HepG2 (cell line): ENCODE measurements at regions not wholly inside any gene's neighbourhood (a gene's known extent, or its start where the extent isn't known, plus 50 kb on each side); places are given as distances from the start of the nearest gene placed in this dataset.

Source experiments
- ATAC-seq: fragments of 200-7000 bp; cut with Tn5 transposase; 3 replicates; pipeline ENCODE4 v1.9.1; 2020; ENCODE audit warnings: mild to moderate bottlenecking, moderate library complexity
- BruUV-seq: library from RNA; stranded (reverse); fragments of 400-500 nt; replicated peaks from 2 replicates; lab custom pipeline; 2021; lab: Mats Ljungman, UMichigan
- CTCF ChIA-PET: fragments of 300-600 bp; formaldehyde crosslinking; extraction: SDS; loops from one replicate; lab custom pipeline; 2021; ENCODE audit warnings: low total read pairs, inconsistent platforms, low intra/inter-chr PET ratio; lab: Yijun Ruan, JAX
- POLR2A ChIA-PET: fragments of 350-600 bp; sonication (Branson Sonifier 250); formaldehyde crosslinking; loops from one replicate; lab custom pipeline; 2020; ENCODE audit warnings: antibody characterized with exemption, inconsistent platforms; lab: Yijun Ruan, JAX
- DNase-seq: peaks from one replicate; pipeline ENCODE4 v3.0.0-alpha.2; 2015; ENCODE audit warnings: low spot score
- FAIRE-seq: peaks from 3 replicates; lab custom pipeline; 2011; peaks lifted over from hg19 to GRCh38; lab: Jason Lieb, UNC
- H2AFZ ChIP-seq: one replicate; pipeline ENCODE4 v1.6.1; 2011; ENCODE audit warnings: low read length, inconsistent platforms
- H3K27ac ChIP-seq: fragments of 300-600 bp; 3 replicates; pipeline ENCODE4 v1.8.0; 2011; ENCODE audit warnings: mixed run types, mild to moderate bottlenecking, mixed read lengths, low read length, inconsistent platforms; ENCODE audit not compliant: insufficient read depth; ENCODE audit errors: extremely low read length
- H3K27me3 ChIP-seq, 2 experiments: fragments of 200-600 bp in 1 of 2; 2 replicates in 1 of 2; 3 replicates in 1 of 2; pipeline versions ENCODE4 v1.6.0 to v1.8.0; 2011; ENCODE audit warnings: low read length in 2 of 2, mild to moderate bottlenecking in 2 of 2, moderate library complexity in 2 of 2, inconsistent platforms in 1 of 2; ENCODE audit not compliant: insufficient read depth in 2 of 2, control insufficient read depth in 1 of 2
- H3K36me3 ChIP-seq, 2 experiments: fragments of 200-600 bp in 1 of 2; replicated peaks in 1 of 2; 2 replicates in 1 of 2; 3 replicates in 1 of 2; pipeline versions ENCODE4 v1.5.1 to v1.8.0; 2011; ENCODE audit warnings: low read length in 2 of 2, inconsistent platforms in 1 of 2; ENCODE audit not compliant: insufficient read depth in 2 of 2, control insufficient read depth in 1 of 2
- H3K4me1 ChIP-seq: 2 replicates; pipeline ENCODE4 v1.5.1; 2012; ENCODE audit warnings: low read length, inconsistent platforms; ENCODE audit not compliant: insufficient read depth
- H3K4me2 ChIP-seq: 2 replicates; pipeline ENCODE4 v1.6.0; 2011; ENCODE audit warnings: low read depth, low read length, inconsistent platforms
- H3K4me3 ChIP-seq, 3 experiments: fragments of 200-600 bp in 1 of 3; sonication (generic), shearing (Covaris generic) in 1 of 3; replicated peaks in 1 of 3; 2 replicates each; pipeline ENCODE4 v1.5.1; 2011 to 2016; ENCODE audit warnings: low read length in 3 of 3, inconsistent platforms in 2 of 3, low read depth in 2 of 3, mild to moderate bottlenecking in 2 of 3, control low read depth in 1 of 3, mixed read lengths in 1 of 3; ENCODE audit not compliant: insufficient read depth in 1 of 3
- H3K79me2 ChIP-seq: one replicate; pipeline ENCODE4 v1.6.1; 2011; ENCODE audit warnings: low read length, inconsistent platforms; ENCODE audit not compliant: insufficient read depth
- H3K9ac ChIP-seq: 2 replicates; pipeline ENCODE4 v1.6.0; 2011; ENCODE audit warnings: mild to moderate bottlenecking, low read depth, low read length, inconsistent platforms; ENCODE audit not compliant: insufficient read depth
- H3K9me3 ChIP-seq: 2 replicates; pipeline ENCODE4 v1.5.1; 2012; ENCODE audit warnings: mild to moderate bottlenecking, low read length
- H4K20me1 ChIP-seq: 2 replicates; pipeline ENCODE4 v1.6.0; 2011; ENCODE audit warnings: inconsistent platforms, mild to moderate bottlenecking, low read length, moderate library complexity; ENCODE audit not compliant: insufficient read depth
- SRF ChIP-seq: IDR thresholded peaks from 2 replicates; pipeline ENCODE4 v1.6.1; 2011; ENCODE audit warnings: mild to moderate bottlenecking, low read depth, low read length, moderate library complexity
- TBP ChIP-seq: sonication (generic); formaldehyde crosslinking; IDR thresholded peaks from 2 replicates; pipeline ENCODE4 v1.5.0; 2020; ENCODE audit warnings: missing genetic modification reagents
- ZNF24 ChIP-seq: fragments of 450-650 bp; IDR thresholded peaks from 2 replicates; pipeline ENCODE4 v1.6.1; 2017; ENCODE audit warnings: antibody characterized with exemption, mild to moderate bottlenecking
- ZNF724P ChIP-seq: sonication (generic); formaldehyde crosslinking; IDR thresholded peaks from 2 replicates; pipeline ENCODE4 v1.8.0; 2022; ENCODE audit warnings: missing genetic modification reagents, borderline replicate concordance
- WGBS: methylation state at CpG from one replicate; pipeline ENCODE4 v1.1.6; 2017; ENCODE audit warnings: low lambda C conversion rate; 5-methylcytosine and 5-hydroxymethylcytosine counted together
- in situ Hi-C: cut with HindIII; loops from 2 replicates; pipeline ENCODE4 v1.10.0; 2017; ENCODE audit warnings: low pct_unique_long_range_greater_than_20kb; ENCODE audit not compliant: extremely low pct_ligation_motif_present
- intact Hi-C: fragments of 100-400 bp; cut with micrococcal nuclease; formaldehyde crosslinking; loops from one replicate; pipeline ENCODE4 v1.10.0; 2022; ENCODE audit not compliant: unreplicated experiment
- TF ChIP-seq, protein P1 (sequence below), 2 experiments: fragments of 450-650 bp in 1 of 2; sonication (generic) in 1 of 2; formaldehyde crosslinking in 1 of 2; IDR thresholded peaks; 2 replicates each; pipeline versions ENCODE4 v1.6.1 to v1.8.0; 2016 to 2022; ENCODE audit warnings: antibody characterized with exemption in 1 of 2, mild to moderate bottlenecking in 1 of 2, missing genetic modification reagents in 1 of 2
- TF ChIP-seq, protein P2 (sequence below): IDR thresholded peaks from 2 replicates; pipeline ENCODE4 v1.6.1; 2016; ENCODE audit warnings: low read depth, missing genetic modification reagents, missing compliant biosample characterization
- TF ChIP-seq, protein P3 (sequence below): sonication (generic); formaldehyde crosslinking; IDR thresholded peaks from 2 replicates; pipeline ENCODE4 v1.4.0; 2020; ENCODE audit warnings: mild to moderate bottlenecking, missing genetic modification reagents

DNA sequence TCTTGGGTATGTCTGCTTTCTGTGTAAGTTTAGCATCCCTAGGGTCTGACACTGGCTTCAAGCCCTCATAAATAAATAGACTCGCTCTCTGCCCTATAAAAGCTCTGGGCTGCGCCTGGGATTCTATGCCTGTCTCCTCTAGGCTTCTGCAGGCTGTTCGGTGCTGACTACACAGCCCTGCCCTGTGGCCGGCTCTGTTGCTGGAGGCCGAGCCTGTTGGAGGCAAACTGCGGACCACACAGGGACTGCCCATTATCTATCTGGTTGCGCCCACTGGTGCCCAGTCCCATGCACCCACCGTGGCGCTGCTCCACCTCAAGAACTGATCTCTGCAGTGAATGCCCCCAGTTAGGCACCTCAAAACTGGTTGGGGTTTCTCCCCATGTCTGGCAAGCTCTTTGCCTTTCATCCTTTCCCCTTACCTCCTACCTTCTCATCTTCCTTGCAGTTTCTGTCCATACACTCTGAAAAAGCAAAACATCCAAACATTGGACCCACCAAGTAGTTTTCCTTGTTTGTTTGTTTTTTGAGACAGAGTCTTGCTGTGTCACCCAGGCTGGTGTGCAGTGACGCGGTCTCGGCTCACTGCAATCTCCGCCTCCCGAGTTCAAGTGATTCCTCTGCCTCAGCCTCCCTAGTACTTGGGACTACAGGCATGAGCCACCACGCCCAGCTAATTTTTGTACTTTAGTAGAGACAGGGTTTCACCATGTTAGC is 207.2 kb downstream of the ERCC6L2 start:
- 66% methylated on average over 7 of the region's 15 CpGs for WGBS
- TF ChIP-seq TBP (CRISPR knock-in tag) = no peak
- TF ChIP-seq, protein P1, sequence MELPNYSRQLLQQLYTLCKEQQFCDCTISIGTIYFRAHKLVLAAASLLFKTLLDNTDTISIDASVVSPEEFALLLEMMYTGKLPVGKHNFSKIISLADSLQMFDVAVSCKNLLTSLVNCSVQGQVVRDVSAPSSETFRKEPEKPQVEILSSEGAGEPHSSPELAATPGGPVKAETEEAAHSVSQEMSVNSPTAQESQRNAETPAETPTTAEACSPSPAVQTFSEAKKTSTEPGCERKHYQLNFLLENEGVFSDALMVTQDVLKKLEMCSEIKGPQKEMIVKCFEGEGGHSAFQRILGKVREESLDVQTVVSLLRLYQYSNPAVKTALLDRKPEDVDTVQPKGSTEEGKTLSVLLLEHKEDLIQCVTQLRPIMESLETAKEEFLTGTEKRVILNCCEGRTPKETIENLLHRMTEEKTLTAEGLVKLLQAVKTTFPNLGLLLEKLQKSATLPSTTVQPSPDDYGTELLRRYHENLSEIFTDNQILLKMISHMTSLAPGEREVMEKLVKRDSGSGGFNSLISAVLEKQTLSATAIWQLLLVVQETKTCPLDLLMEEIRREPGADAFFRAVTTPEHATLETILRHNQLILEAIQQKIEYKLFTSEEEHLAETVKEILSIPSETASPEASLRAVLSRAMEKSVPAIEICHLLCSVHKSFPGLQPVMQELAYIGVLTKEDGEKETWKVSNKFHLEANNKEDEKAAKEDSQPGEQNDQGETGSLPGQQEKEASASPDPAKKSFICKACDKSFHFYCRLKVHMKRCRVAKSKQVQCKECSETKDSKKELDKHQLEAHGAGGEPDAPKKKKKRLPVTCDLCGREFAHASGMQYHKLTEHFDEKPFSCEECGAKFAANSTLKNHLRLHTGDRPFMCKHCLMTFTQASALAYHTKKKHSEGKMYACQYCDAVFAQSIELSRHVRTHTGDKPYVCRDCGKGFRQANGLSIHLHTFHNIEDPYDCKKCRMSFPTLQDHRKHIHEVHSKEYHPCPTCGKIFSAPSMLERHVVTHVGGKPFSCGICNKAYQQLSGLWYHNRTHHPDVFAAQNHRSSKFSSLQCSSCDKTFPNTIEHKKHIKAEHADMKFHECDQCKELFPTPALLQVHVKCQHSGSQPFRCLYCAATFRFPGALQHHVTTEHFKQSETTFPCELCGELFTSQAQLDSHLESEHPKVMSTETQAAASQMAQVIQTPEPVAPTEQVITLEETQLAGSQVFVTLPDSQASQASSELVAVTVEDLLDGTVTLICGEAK (IDR thresholded peaks at IDR 0.05) = no peak
- TF ChIP-seq, protein P1 (CRISPR knock-in tag; IDR thresholded peaks at IDR 0.05) = no peak
- TF ChIP-seq, protein P2, sequence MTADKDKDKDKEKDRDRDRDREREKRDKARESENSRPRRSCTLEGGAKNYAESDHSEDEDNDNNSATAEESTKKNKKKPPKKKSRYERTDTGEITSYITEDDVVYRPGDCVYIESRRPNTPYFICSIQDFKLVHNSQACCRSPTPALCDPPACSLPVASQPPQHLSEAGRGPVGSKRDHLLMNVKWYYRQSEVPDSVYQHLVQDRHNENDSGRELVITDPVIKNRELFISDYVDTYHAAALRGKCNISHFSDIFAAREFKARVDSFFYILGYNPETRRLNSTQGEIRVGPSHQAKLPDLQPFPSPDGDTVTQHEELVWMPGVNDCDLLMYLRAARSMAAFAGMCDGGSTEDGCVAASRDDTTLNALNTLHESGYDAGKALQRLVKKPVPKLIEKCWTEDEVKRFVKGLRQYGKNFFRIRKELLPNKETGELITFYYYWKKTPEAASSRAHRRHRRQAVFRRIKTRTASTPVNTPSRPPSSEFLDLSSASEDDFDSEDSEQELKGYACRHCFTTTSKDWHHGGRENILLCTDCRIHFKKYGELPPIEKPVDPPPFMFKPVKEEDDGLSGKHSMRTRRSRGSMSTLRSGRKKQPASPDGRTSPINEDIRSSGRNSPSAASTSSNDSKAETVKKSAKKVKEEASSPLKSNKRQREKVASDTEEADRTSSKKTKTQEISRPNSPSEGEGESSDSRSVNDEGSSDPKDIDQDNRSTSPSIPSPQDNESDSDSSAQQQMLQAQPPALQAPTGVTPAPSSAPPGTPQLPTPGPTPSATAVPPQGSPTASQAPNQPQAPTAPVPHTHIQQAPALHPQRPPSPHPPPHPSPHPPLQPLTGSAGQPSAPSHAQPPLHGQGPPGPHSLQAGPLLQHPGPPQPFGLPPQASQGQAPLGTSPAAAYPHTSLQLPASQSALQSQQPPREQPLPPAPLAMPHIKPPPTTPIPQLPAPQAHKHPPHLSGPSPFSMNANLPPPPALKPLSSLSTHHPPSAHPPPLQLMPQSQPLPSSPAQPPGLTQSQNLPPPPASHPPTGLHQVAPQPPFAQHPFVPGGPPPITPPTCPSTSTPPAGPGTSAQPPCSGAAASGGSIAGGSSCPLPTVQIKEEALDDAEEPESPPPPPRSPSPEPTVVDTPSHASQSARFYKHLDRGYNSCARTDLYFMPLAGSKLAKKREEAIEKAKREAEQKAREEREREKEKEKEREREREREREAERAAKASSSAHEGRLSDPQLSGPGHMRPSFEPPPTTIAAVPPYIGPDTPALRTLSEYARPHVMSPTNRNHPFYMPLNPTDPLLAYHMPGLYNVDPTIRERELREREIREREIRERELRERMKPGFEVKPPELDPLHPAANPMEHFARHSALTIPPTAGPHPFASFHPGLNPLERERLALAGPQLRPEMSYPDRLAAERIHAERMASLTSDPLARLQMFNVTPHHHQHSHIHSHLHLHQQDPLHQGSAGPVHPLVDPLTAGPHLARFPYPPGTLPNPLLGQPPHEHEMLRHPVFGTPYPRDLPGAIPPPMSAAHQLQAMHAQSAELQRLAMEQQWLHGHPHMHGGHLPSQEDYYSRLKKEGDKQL = no peak
- TF ChIP-seq ZNF724P (CRISPR knock-in tag) = no peak
- TF ChIP-seq, protein P3, sequence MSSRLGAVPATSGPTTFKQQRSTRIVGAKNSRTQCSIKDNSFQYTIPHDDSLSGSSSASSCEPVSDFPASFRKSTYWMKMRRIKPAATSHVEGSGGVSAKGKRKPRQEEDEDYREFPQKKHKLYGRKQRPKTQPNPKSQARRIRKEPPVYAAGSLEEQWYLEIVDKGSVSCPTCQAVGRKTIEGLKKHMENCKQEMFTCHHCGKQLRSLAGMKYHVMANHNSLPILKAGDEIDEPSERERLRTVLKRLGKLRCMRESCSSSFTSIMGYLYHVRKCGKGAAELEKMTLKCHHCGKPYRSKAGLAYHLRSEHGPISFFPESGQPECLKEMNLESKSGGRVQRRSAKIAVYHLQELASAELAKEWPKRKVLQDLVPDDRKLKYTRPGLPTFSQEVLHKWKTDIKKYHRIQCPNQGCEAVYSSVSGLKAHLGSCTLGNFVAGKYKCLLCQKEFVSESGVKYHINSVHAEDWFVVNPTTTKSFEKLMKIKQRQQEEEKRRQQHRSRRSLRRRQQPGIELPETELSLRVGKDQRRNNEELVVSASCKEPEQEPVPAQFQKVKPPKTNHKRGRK = no peak
- no peak for TF ChIP-seq SRF
- no peak for TF ChIP-seq ZNF24

More for the DNA sequence above, 207.2 kb downstream of the ERCC6L2 start:
- Histone ChIP-seq H3K9me3 (no peaks in the 10 kb centered on the region), H3K79me2 (no peaks in the 10 kb centered on the region), H3K4me2 (no peak overlapping the region), H3K27me3 (peaks cover 3 to 24% of the 10 kb centered on the region in 2 experiments; a peak in 3 of 5 replicates), H2AFZ (no peak overlapping the region), H3K36me3 (no peaks in the 10 kb centered on the region), H4K20me1 (no peaks in the 10 kb centered on the region), H3K27ac (no peak overlapping the region), H3K4me1 (peaks cover 4% of the 10 kb centered on the region), H3K9ac (no peak overlapping the region), H3K4me3 (no peak overlapping the region)
- FAIRE-seq (no peak), ATAC-seq (no peak), DNase-seq (no peak)
- CTCF ChIA-PET = no interaction called here
- POLR2A ChIA-PET = no interaction called here
- in situ Hi-C loops (no loop called here), intact Hi-C loops (no loop called here)
- no TSS peak for BruUV-seq
